ENCODE measurements at regions not wholly inside any gene's neighbourhood (a gene's known extent, or its start where the extent isn't known, plus 50 kb on each side); places are given as distances from the start of the nearest gene placed in this dataset.
"Not testable (repeated sequence)": the region's sequence is repeated elsewhere in the genome, so short reads cannot be mapped to it uniquely, and the experiment has no call there.

GRCh38 chr5:99879791-99880511 is 655.2 kb upstream of the FAM174A start:
- no peak for DNase-seq

DNA sequence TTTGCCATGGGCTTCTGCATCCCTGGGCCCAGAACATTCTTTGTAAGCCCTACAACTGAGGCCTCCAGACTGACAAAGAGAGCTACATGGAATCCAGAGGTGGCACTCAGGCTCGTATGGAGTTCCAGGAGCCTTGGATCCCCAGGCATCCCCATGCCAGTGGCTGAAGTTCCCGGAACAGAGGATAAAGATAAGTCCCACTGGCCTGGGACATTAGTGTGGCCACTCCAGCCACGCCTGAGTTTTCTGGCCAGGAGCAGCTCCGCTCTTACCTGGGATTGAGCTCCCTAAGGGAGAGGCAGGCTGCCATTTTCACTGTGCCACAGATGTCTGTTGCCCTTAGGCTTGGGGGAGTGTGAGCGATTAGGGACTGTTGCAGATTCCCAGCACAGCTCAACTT is 656.3 kb upstream of the FAM174A start:
- no peak for DNase-seq

GRCh38 chr5:99866740-99867139 is 668.4 kb upstream of the FAM174A start:
- DNase-seq = no peak

DNA sequence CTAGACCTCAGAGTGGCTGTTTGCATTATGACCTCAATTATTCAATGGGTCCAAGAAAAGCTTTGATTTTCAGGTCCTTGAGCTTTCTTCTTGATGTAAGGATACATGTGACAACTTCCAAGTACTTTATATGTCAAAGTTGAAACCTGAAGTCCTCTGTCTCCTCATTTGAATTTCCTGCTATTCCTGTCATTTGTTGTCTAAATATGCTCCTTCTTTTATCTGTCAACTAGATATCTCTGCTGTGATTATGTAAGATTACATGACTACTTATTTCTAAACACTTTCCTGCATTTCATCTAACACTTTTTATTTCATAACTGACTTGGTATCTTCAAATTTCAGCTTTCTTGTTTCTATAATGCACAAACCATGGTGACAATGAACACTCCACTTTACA is 670.0 kb upstream of the FAM174A start:
- no peak for DNase-seq

DNA sequence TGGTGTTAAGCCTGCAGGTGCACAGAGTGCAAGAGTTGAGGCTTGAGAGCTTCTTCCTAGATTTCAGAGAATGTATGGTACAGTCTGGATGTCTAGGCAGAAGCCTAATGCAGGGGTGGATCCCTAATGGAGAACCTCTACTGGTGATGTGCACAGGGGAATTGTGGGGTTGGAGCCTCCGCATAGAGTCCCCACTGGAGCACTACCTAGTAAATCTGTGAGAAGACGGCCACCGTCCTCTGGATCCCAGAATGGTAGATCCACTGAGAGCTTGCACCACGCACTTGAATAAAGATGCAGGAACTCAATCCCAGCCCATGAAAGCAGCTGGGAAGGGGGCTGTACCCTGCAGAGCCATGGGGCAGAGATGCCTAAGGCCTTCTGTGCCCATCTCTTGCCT is 699.4 kb upstream of the FAM174A start:
- DNase-seq = peak; percentile 9

- DNase-seq = no peak
These were observed 708.0 kb upstream of the FAM174A start for GRCh38 chr5:99827136-99827535.

GRCh38 chr5:99817796-99818195 is 717.4 kb upstream of the FAM174A start:
- no peak for DNase-seq

DNA sequence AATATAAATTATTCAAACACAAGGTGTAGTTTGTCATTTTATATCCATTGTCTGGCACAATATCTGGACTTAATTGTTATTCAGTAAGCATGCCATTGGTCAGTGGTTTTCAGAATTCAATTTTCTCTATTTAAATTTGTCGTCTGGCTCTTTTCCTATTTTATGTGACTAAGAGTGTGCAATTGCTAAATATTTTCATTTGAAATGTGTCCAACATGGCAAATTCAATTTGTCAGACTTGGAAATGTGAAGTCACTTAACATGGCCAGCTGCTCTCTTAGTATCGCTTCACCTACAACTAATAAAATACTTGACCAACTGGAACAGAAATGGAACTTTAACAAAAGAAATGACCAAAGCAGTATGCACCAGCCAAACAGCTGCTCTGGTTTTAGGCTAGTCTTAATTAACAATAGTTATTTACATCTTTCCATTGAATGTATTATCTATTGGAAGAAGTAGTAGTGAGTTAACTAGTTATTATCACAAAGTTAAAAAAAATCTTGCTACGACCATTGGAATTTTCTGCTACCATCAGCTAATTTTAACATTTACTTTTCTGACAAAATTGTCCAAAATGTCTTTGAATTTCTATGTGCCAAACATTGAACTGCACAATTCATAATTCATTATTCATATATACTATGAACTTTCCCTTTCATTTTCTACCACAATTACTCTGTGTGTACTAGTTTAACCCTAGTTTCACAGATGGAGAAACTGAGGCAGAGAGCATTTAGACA is 720.7 kb upstream of the FAM174A start:
- no peak for DNase-seq

DNA sequence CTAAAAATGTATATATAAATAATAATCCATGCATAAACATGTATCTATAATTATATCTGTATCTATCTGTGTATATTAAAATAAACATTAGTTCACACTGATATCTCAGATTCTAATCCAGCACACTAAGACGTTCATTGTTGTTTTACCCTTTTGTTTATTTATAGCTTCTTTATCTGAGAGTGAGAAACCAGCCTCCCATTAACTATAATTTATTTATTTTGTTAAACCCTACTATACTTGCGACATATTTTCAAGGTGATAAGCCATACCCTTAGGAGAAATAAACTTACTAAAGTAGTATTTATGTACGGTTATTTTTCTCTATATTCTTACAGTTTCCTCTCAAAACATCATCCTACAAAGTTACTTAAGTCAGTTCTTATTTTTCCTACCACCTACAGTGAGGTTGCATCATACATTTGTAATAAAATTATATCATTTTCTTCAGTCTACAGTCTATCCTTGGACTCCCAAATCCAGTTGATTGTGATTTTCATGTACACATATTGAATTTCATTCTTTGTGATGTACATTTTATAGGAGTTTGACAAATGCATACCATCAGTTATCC is 726.4 kb upstream of the FAM174A start:
- DNase-seq = no peak

- no peak for DNase-seq
These were observed 727.8 kb upstream of the FAM174A start for GRCh38 chr5:99807346-99807745.

GRCh38 chr5:99795031-99795430 is 740.1 kb upstream of the FAM174A start:
- DNase-seq = no peak

- DNase-seq = no peak
These were observed 746.7 kb upstream of the FAM174A start for GRCh38 chr5:99788482-99788881.

- DNase-seq = no peak
These were observed 760.0 kb upstream of the FAM174A start for GRCh38 chr5:99775189-99775588.

- no peak for DNase-seq
These were observed 761.9 kb upstream of the FAM174A start for GRCh38 chr5:99773290-99773689.

DNA sequence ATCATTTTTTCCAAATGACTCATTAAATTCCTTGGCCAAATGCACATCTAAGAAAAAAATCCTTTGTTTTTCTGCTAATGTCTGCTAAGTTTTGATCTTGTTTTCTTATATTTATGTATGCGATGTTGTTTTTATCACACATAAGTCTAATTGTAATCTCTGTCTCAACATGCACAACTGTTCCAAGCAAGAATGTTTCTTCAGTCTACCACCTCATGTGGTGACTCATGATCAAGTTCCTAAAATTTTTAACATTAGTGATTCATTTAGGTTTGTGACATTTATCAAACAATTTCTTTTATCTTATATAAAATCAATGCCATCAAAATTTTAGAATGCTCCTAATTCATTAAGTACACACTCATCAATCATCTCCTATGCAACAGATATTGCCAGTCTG is 763.9 kb upstream of the FAM174A start:
- no peak for DNase-seq

GRCh38 chr5:99765011-99765410 is 770.2 kb upstream of the FAM174A start:
- DNase-seq = no peak

- DNase-seq = no peak
These were observed 772.0 kb upstream of the FAM174A start for GRCh38 chr5:99763021-99763774.

GRCh38 chr5:99747342-99747741 is 787.8 kb upstream of the FAM174A start:
- DNase-seq = no peak

DNA sequence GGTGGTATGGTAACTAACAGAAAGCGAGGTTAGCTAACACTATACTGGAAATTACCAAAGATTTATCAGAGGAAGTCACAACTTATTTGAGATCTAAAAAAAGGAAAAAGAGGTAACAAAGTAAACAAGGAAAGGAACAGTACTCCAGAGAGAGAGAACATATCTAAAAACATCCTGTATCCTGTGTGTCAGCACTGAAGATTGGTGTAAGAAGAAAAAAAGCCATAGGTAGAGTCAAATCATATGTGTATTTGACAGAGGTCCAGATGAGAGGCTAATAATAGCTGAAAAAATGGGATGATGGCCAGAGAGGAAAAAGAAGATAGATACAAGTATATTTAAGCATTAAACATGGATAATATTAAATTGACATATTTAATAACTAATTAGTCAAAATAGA is 802.0 kb upstream of the FAM174A start:
- not testable (repeated sequence) for DNase-seq

GRCh38 chr5:99730653-99731052 is 801.8 kb upstream of the CHD1 start:
- not testable (repeated sequence) for DNase-seq

- no peak for DNase-seq
These were observed 796.0 kb upstream of the CHD1 start for GRCh38 chr5:99724732-99725290.

DNA sequence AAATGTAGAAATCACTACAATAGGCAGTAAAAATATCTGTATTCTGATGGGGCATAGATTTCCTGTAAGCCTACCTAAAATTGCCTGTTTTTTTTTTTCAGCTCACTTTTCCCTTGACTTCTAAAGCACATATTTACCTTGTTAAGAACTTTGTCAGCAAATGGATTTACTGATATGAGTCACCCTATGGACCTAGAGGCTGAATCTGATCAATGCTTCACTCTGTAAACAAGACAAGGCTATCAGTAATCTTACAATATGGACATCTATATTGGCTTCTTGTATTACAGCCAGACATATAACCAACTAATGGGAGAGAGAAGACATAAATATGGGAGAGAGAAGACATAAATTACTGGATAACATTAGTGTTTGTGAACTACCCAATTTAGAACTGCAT is 792.7 kb upstream of the CHD1 start:
- DNase-seq = no peak

GRCh38 chr5:99715921-99716320 is 787.1 kb upstream of the CHD1 start:
- no peak for DNase-seq

Data from activated CD8-positive, alpha-beta memory T cell treated with anti-CD3 and anti-CD28 coated beads, Interleukin-2, amount 50 U/mL, for 4 hours (primary cell).